ACC112 (cell line): ENCODE measurements at regions not wholly inside any gene's neighbourhood (a gene's known extent, or its start where the extent isn't known, plus 50 kb on each side); places are given as distances from the start of the nearest gene placed in this dataset.

Source experiments
- H2AFZ ChIP-seq: fragments of 200-600 bp; sonication (generic); one replicate; pipeline ENCODE4 v1.6.0; 2017; ENCODE audit warnings: antibody characterized with exemption, low read length; ENCODE audit not compliant: unreplicated experiment
- H3K27ac ChIP-seq: fragments of 200-600 bp; sonication (generic); 2 replicates; pipeline ENCODE4 v1.5.1; 2014; ENCODE audit warnings: low read depth, mild to moderate bottlenecking, antibody characterized with exemption, low read length, moderate library complexity
- H3K27me3 ChIP-seq: fragments of 200-600 bp; sonication (generic); 2 replicates; pipeline ENCODE4 v1.6.1; 2014; ENCODE audit warnings: mild to moderate bottlenecking, antibody characterized with exemption, low read length, moderate library complexity, mixed read lengths; ENCODE audit not compliant: insufficient read depth
- H3K36me3 ChIP-seq: fragments of 200-600 bp; sonication (generic); 2 replicates; pipeline ENCODE4 v1.6.1; 2016; ENCODE audit warnings: mild to moderate bottlenecking, antibody characterized with exemption, low read length, moderate library complexity, mixed read lengths; ENCODE audit not compliant: insufficient read depth
- H3K4me1 ChIP-seq: fragments of 200-600 bp; sonication (generic); one replicate; pipeline ENCODE4 v1.6.1; 2016; ENCODE audit warnings: low read length, mixed read lengths; ENCODE audit not compliant: insufficient read depth, unreplicated experiment, control insufficient read depth
- H3K4me3 ChIP-seq: fragments of 200-600 bp; sonication (generic); 2 replicates; pipeline ENCODE4 v1.5.1; 2014; ENCODE audit warnings: mild to moderate bottlenecking, low read depth, low read length
- H3K79me2 ChIP-seq: fragments of 200-600 bp; sonication (generic); one replicate; pipeline ENCODE4 v1.6.0; 2016; ENCODE audit warnings: low read length; ENCODE audit not compliant: control insufficient read depth, unreplicated experiment, insufficient read depth

DNA sequence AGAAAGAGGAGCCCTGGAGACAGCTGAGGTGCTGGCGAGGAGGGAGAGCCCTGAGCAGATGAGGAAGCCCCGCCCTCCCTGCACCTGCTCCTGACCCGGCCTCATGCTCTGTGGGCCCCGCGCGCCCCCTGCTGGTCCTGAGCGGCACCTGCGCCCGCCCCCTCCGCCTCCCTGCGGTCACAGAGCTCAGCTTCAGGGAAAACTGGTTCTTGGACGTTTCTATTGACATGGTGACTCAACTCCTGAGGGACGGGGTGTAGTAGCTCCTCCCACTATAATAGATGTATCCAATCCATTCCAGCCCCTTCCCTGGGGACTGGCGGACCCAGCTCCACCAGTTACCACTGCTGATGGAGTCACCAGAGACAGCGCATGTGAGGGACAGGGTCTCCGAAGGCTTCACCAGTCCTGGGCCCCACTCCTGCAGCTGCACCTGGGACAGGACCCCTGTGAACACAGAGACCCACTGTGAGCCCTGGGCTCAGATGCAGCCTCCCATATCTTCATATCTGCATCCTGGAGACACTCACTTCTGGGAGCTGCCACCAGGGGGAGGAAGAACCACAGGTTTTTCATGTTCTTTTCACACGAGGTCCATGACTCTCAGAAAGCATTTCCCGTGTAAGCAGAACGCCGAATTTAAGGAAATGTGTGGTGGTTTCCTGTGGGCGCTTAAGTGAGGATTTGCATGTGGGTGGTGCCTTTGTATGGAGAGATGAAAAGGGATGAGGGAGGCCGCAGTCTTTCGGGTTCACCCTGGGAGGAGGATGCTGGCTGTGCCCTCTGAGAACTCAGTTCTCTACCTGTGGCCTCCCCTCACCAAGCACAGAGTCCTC is 1346.4 kb downstream of the TMEM121 start:
- no peaks in the 10 kb centered on the region for H3K36me3 ChIP-seq
- H3K79me2 ChIP-seq: no peaks in the 10 kb centered on the region
- no peaks in the 10 kb centered on the region for H3K4me1 ChIP-seq
- H2AFZ ChIP-seq: no peak overlapping the region
- H3K27me3 ChIP-seq: no peaks in the 10 kb centered on the region
- H3K4me3 ChIP-seq: no peak overlapping the region
- no peak overlapping the region for H3K27ac ChIP-seq

DNA sequence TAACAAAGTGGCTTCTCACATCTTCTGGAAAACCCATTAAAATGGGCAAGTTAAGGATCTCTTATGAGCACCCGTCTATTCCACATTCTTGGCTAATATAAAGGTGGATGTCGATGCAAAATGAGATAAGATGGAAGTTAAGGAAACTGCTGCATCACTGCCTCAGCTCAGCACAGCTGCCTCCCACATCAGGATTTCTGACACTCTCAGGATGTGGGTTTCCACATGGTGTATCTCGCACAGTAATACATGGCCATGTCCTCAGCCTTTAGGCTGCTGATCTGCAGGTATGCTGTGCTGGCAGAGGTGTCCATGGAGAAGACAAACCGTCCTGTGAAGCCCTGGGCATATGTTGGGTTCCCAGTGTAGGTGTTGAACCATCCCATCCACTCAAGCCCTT is 1348.0 kb downstream of the TMEM121 start:
- H3K79me2 ChIP-seq: no peaks in the 10 kb centered on the region
- no peaks in the 10 kb centered on the region for H3K27me3 ChIP-seq
- no peaks in the 10 kb centered on the region for H3K4me1 ChIP-seq
- H3K36me3 ChIP-seq: no peaks in the 10 kb centered on the region
- H3K4me3 ChIP-seq: no peak overlapping the region
- no peak overlapping the region for H2AFZ ChIP-seq
- no peak overlapping the region for H3K27ac ChIP-seq

DNA sequence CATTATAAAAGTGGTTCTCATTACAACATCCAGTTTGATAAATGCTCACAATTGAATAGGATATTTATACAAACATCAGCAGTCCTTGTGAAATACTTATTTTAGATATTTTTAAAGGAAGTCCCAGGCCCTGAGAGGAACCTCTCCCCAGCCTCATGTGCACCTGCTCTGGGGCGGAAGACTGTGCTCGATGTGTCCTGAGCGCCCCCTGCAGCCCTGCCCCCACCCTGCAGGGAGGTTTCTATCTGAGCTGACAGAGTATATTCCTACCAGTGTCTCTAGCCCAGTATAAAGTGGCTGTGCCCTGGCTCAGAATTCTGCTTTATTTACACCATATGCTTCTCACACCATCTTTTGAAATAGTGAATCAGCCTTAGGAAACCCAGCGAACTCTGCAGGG is 1349.1 kb downstream of the TMEM121 start:
- Histone ChIP-seq H3K27ac (no peak overlapping the region), H3K4me3 (no peak overlapping the region), H3K4me1 (no peaks in the 10 kb centered on the region)

DNA sequence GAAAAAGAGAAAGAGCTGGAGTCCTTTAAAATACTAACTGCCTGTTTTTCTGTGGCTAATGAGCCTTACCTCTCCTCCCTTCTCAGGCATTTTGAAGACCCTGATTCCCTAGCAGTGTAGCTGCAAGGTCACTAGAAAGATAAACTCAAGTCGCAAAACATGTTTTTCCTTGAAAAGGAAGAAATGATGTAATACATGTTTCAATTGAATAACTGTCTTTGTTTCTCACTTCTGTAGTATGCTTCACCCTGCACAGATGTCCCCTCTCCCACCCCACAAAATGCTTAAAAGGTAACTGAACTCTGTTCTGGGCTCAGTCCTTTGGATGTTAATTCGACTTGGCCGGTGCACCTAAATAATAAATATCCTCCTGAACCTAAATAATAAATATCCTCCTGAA is 1350.3 kb downstream of the TMEM121 start:
- Histone ChIP-seq H3K79me2 (no peaks in the 10 kb centered on the region), H3K27me3 (no peaks in the 10 kb centered on the region), H2AFZ (no peak overlapping the region), H3K4me3 (no peak overlapping the region), H3K27ac (no peak overlapping the region), H3K4me1 (no peaks in the 10 kb centered on the region), H3K36me3 (no peaks in the 10 kb centered on the region)

More for the DNA sequence above, 1349.1 kb downstream of the TMEM121 start:
- Histone ChIP-seq H3K79me2 (no peaks in the 10 kb centered on the region), H3K27me3 (no peaks in the 10 kb centered on the region), H2AFZ (no peak overlapping the region), H3K36me3 (no peaks in the 10 kb centered on the region)

DNA sequence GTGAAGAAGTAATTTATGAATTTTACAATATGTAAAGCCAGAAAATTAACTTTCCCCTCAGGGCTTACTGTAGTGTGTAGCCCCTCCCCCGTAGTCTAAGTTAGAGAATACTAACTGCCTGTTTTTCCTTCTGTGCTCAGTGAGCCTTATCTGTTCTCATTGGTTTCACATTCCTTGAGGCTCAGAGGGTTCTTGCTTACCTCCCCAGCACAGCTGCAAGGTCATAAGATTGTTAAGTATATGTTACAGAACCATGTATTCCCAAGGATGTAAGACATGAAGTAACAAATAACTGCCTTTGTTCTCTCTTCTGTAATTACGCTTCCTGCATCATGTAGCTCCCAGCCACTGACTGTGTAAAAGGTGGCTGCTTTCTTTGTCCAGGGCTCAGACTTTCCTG is 1351.1 kb downstream of the TMEM121 start:
- H2AFZ ChIP-seq: no peak overlapping the region
- H3K4me1 ChIP-seq: no peaks in the 10 kb centered on the region
- no peaks in the 10 kb centered on the region for H3K79me2 ChIP-seq
- no peaks in the 10 kb centered on the region for H3K27me3 ChIP-seq
- H3K4me3 ChIP-seq: no peak overlapping the region
- H3K36me3 ChIP-seq: no peaks in the 10 kb centered on the region
- H3K27ac ChIP-seq: no peak overlapping the region

DNA sequence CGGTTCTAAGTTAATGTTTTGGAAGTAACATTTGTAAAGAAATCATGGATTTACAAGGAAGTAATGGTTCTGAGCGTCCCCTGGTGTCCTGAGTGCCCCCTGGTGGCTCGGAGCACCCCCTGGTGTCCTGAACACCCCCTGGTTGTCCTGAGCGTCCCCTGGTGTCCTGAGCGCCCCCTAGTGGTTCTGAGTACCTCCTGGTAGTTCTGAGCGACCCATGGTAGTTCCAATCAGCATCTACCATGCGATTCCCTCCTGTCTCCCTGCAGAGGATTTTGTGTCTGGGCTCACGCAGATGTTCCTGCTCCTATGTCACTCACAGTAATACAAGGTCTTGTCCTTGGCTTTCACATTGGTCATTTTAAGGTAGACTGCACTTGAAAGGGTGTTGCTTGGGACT is 1352.9 kb downstream of the TMEM121 start:
- H2AFZ ChIP-seq: no peak overlapping the region
- no peak overlapping the region for H3K4me3 ChIP-seq
- no peaks in the 10 kb centered on the region for H3K36me3 ChIP-seq
- no peaks in the 10 kb centered on the region for H3K4me1 ChIP-seq
- H3K27me3 ChIP-seq: no peaks in the 10 kb centered on the region
- H3K27ac ChIP-seq: no peak overlapping the region
- no peaks in the 10 kb centered on the region for H3K79me2 ChIP-seq

DNA sequence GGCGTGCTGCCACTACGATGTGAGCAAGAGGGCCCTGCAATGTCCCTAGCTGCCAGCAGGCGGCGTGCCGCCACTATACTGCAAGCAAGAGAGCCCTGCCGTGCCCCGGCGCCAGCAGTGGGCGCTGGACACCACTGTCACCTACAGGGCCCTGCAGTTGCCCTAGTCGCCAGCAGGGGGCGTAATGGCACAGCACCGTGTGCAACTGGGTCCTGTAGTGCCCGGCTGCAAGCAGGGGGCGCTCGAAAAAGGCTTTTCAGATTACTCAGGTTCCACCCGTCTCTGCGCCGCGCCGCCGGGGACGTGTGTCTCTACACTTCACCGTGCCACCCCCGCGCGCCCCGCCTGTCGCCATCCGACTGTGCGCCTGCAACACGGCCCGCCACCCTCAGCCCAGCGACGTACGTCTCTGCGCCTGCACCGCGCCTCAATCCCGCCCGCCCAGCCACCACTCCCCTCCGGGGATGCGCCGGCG is 1356.9 kb downstream of the TMEM121 start:
- no peaks in the 10 kb centered on the region for H3K79me2 ChIP-seq
- no peak overlapping the region for H2AFZ ChIP-seq
- H3K27me3 ChIP-seq: no peaks in the 10 kb centered on the region
- no peak overlapping the region for H3K27ac ChIP-seq
- no peak overlapping the region for H3K4me3 ChIP-seq
- H3K36me3 ChIP-seq: no peaks in the 10 kb centered on the region
- H3K4me1 ChIP-seq: no peaks in the 10 kb centered on the region
